ENCODE measurements at regions not wholly inside any gene's neighbourhood (a gene's known extent, or its start where the extent isn't known, plus 50 kb on each side); places are given as distances from the start of the nearest gene placed in this dataset.

GRCh38 chr5:35341189-35341588, 110.9 kb upstream of the PRLR start:
- DNase-seq (ENCODE audit: extremely low spot score), result no peak
- CTCF ChIA-PET, result interaction anchor here (1.2 to 1.5 kb wide), 2 partner anchors 9 to 188 kb away, joined by 3 to 4 read pairs; no protein-coding TSS in a partner anchor
- no peak for TF ChIP-seq CTCF (IDR thresholded peaks at IDR 0.05; ENCODE audit: control extremely low read depth, extremely low read depth, low read depth, missing control alignments)
- POLR2A ChIA-PET, result no interaction called here

GRCh38 chr5:35339616-35340100, 109.4 kb upstream of the PRLR start:
- CTCF ChIA-PET, result interaction anchor here (1.4 kb wide), 1 partner anchor 30 kb away, joined by 3 read pairs; no protein-coding TSS in a partner anchor
- TF ChIP-seq CTCF (IDR thresholded peaks at IDR 0.05; ENCODE audit: control extremely low read depth, extremely low read depth, low read depth, missing control alignments), result no peak
- POLR2A ChIA-PET, result no interaction called here
- DNase-seq (ENCODE audit: extremely low spot score), result no peak

GRCh38 chr5:35339006-35339405, 108.7 kb upstream of the PRLR start:
- no peak for TF ChIP-seq CTCF (IDR thresholded peaks at IDR 0.05; ENCODE audit: control extremely low read depth, extremely low read depth, low read depth, missing control alignments)
- no peak for DNase-seq (ENCODE audit: extremely low spot score)
- ChIA-PET CTCF (interaction anchor here (1.4 kb wide), 1 partner anchor 31 kb away, joined by 3 read pairs; no protein-coding TSS in a partner anchor), POLR2A (no interaction called here)

- no peak for TF ChIP-seq CTCF (IDR thresholded peaks at IDR 0.05; ENCODE audit: control extremely low read depth, extremely low read depth, low read depth, missing control alignments)
- ChIA-PET CTCF (interaction anchor here (1.6 kb wide), 1 partner anchor 54 kb away, joined by 3 read pairs; no protein-coding TSS in a partner anchor), POLR2A (no interaction called here)
- no peak for DNase-seq (ENCODE audit: extremely low spot score)
Measured at GRCh38 chr5:35338157-35338453, 107.8 kb upstream of the PRLR start.

- POLR2A ChIA-PET, result no interaction called here
Measured at GRCh38 chr5:35337340-35338156, 107.3 kb upstream of the PRLR start.

GRCh38 chr5:35336230-35336629, 105.9 kb upstream of the PRLR start:
- no peak for TF ChIP-seq CTCF (IDR thresholded peaks at IDR 0.05; ENCODE audit: control extremely low read depth, extremely low read depth, low read depth, missing control alignments)
- ChIA-PET CTCF (no interaction called here), POLR2A (no interaction called here)
- DNase-seq (ENCODE audit: extremely low spot score), result no peak

More at GRCh38 chr5:35337340-35338156, 107.3 kb upstream of the PRLR start:
- no peak for DNase-seq (ENCODE audit: extremely low spot score)
- TF ChIP-seq CTCF (IDR thresholded peaks at IDR 0.05; ENCODE audit: control extremely low read depth, extremely low read depth, low read depth, missing control alignments), result no peak
- CTCF ChIA-PET, result interaction anchor here (1.6 kb wide), 1 partner anchor 54 kb away, joined by 3 read pairs; no protein-coding TSS in a partner anchor
